ENCODE measurements at regions not wholly inside any gene's neighbourhood (a gene's known extent, or its start where the extent isn't known, plus 50 kb on each side); places are given as distances from the start of the nearest gene placed in this dataset.
"Not testable (repeated sequence)": the region's sequence is repeated elsewhere in the genome, so short reads cannot be mapped to it uniquely, and the experiment has no call there.

DNA sequence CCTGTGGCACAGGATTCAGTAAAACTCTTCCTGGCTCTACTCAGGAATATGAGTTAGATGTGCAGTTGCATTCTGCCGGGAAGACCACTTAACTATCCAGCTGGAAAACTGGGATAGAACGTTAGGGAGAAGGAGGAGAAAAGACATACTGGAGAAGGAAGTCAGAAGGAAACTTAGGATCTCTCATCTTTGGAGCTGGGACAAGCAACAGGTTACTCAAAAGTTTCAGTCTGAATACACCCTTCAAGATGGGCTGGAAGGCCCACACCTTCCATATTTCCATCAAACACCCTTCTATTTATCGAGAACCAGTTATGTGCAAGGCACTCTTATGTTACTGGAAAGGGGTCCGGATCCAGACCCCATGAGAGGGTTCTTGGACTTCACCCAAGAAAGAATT lies 440.4 kb upstream of the NRP1 start:
- no peak for DNase-seq

GRCh38 chr10:33773886-33774480 lies 439.5 kb upstream of the NRP1 start:
- DNase-seq = no peak

GRCh38 chr10:33773253-33773573 lies 438.7 kb upstream of the NRP1 start:
- no peak for DNase-seq

- peak; percentile 33 for DNase-seq
Observed at GRCh38 chr10:33772370-33773252, 438.1 kb upstream of the NRP1 start.

- not testable (repeated sequence) for DNase-seq
Observed at GRCh38 chr10:33771856-33772255, 437.4 kb upstream of the NRP1 start.

- DNase-seq = no peak
Observed at GRCh38 chr10:33764694-33765185, 430.3 kb upstream of the NRP1 start.

DNA sequence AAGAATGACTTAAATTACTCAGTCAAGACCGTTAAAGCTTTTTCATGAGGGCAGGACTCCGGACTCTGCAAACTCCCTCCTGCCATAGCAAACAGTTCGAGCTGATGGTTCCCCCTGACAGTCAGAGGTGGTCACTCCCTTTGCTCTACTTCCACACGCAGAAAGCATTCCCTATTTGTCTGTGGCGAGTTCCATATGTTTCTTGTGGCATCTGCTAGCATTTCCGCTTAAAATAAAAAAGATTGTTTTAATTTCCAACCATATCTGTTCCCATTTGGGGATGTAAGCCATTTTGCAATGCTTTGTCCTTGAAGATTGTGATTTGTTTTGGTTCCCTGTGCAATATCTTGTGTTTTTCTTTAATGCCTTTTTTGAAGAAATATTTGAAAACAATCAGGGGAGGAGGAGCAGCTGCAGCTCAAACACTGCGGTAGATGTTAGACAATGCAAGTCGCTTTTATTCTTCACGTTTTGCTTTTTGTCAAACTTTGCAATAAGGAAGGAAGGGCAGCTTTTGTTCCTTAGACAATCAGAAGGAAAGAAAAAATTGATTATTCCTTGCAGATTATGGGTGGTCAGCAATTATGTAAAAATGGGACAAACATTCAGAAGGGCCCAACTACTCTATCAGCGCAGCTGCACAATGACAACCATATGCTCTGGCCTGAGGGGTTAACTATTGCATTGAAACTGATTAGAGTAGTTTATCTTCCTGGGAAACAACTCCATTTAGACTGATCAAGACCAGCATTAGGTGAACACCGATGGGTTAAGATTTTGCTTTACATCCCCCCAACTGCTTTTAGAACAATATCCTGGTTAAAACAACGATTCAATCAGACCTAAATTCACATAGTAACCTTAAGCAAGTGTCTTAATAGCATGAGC lies 425.8 kb upstream of the NRP1 start:
- no peak for DNase-seq

DNA sequence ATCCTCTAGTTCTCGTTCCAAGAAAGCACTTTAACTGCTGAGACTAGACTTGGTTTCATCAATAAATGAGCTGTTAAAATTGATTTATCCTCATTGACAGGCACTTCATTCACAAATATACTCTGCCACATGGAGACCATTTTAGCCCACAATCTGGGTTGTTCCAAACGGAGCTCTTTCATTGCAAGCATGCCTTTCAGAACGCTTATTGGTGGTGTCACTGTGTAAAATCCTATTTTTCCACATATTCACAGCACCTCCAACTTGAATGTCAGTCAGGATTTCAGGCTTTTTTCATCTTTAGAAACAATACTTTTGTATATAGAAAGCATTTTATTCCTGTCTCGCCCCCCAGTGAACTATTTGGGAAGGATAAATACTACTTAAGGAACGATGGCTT lies 424.7 kb upstream of the NRP1 start:
- no peak for DNase-seq

GRCh38 chr10:33758299-33758698 lies 423.8 kb upstream of the NRP1 start:
- no peak for DNase-seq

- DNase-seq = no peak
Observed at GRCh38 chr10:33754052-33754451, 419.6 kb upstream of the NRP1 start.

DNA sequence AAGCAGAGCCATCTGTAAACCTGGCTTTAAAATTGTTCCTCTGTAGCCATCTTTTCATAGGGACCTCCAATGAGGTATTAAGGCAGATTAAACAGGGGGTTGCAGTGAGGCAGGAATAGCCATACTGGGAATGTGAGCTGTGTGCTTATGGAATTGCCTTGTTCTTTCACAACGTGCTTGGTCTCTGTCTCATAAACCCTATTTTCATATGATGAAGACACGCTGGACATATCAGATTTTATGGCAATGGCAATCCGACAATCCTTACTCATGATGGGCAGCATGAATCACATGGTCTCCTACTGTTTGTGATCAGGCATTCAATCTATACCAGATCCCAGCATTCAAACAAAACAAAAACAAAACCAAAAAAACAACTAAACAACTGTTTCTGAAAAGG lies 418.9 kb upstream of the NRP1 start:
- DNase-seq = no peak

- DNase-seq = no peak
Observed at GRCh38 chr10:33749790-33750189, 415.3 kb upstream of the NRP1 start.

DNA sequence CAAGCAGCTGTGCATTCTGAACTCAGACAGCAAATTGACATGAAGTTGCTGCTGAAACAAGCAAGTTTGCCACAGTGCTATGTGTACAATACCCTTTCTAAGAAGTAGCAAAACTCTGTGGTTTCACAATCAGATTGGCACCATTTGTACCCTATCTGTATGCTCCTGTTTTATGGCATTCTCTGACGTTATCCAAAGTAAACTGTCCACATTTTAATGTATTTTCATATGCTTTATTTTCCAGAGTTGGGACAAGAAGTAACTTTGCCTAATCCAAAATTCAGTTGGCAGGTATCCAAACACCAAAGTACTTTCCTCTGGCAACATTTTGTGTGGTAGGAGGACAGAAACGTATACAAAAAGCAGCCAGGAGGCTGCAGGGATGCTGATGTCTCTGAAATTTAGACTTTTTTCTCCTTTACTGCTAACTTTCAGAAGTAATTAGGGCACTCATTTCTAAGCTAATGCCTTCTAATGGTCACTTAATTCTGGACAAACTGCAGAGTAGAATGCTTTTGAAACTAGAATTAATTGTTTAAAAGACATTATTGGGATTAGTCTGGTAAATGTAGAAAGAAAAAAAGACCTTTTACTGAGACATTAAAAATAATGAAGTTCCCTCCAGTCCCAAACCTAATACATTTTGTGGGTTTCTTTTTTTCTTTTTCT lies 414.7 kb upstream of the NRP1 start:
- DNase-seq = no peak

- no peak for DNase-seq
Observed at GRCh38 chr10:33746836-33747268, 412.4 kb upstream of the NRP1 start.

DNA sequence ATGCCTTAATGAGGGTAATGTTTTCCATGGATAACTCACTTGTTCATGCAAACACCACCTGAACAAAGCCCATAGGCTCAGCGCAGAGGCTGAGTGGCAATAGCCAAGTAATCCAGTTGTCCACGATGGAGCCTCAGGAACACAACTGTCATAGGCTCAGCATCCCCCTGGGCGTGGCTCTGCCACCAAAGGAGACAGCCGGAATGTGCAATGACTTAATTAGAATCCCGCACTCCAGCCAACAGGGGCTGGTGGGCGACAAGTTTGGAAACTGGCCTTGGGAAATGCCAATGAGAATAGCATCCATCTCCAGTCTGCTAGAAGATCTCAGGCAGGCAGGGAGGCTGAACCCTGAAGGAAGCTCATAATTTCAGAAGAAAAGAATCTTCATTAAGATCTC lies 411.7 kb upstream of the NRP1 start:
- no peak for DNase-seq

- DNase-seq = no peak
Observed at GRCh38 chr10:33743429-33743857, 409.0 kb upstream of the NRP1 start.

GRCh38 chr10:33739031-33739430 lies 404.6 kb upstream of the NRP1 start:
- DNase-seq = no peak

DNA sequence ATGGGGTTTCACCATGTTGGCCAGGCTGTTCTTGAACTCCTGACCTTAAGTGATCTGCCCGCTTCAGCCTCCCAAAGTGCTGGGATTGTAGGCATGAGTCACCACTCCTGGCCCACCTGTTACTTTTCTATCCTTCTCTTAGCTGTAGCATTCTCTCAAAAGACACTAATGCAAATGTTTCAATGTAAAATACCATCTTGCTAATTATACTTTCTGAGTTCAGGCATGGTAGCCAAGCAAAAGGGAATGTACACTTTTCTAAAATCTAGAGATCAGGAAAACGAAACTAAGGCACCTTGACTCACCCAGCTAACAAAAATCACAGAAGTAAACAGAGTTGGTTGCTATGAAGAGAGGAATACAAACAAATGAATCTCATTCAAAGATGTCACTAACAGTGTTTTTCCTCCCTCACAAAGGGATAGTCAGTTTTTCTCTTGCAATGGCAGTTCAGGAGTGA lies 401.0 kb upstream of the NRP1 start:
- DNase-seq = peak; percentile 23

GRCh38 chr10:33734393-33735155 lies 400.1 kb upstream of the NRP1 start:
- DNase-seq = no peak

DNA sequence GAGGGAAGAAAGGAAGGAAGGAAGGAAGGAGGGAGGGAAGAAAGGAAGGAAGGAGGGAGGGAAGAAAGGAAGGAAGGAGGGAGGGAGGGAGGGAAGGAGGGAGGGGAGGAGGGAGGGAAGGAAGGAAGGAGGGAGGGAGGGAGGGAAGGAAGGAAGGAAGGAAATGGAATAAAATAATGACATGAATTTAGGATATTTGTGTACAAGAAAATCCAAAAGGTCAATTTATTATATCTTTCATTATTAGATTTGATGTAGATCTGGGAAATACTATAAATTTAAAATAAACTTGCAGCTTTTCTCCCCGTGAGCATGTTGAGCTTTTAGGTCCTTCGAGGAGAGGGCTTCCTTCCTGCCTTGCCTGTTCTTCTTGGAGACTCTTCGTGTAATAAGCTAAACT lies 398.6 kb upstream of the NRP1 start:
- no peak for DNase-seq

- no peak for DNase-seq
Observed at GRCh38 chr10:33732161-33732680, 397.8 kb upstream of the NRP1 start.

DNA sequence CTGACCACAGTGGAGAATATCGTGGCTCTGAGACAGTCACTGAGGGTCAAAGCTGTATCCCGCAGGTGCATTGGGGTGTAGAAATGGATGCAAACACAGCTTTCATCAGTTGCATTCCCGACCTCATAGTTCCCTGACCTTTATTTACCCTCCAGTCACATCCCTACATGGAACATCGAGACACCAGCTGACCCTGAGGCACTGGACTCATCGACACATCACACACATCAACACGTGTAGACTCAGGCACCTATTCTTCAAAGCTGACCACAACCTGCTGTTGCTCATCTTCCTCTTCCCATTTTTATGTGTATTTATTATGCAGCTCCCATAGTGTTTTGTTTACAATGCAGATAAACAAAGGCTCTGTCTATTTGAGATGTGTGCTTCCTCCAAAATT lies 396.9 kb upstream of the NRP1 start:
- no peak for DNase-seq
